ENCODE measurements at regions not wholly inside any gene's neighbourhood (a gene's known extent, or its start where the extent isn't known, plus 50 kb on each side); places are given as distances from the start of the nearest gene placed in this dataset.

DNA sequence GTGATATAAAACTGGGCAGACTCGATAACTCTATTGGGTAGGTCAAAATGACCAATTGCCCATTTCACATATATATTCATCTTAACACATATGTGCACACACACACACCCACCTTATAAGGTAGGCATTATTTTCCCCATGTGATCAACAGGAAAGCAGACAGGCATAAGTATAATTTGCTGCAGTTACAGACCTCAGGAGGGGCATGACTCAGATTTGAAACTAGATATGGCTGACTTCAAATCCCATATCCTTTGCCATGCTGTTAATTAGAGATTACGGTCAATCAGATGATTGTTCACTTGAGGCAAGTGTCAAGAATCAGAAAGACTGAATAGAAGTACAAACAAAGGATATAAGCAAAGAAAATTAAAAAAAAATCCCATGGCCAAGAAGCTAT, 910.6 kb downstream of the NTRK3 start:
- no peak for DNase-seq

DNA sequence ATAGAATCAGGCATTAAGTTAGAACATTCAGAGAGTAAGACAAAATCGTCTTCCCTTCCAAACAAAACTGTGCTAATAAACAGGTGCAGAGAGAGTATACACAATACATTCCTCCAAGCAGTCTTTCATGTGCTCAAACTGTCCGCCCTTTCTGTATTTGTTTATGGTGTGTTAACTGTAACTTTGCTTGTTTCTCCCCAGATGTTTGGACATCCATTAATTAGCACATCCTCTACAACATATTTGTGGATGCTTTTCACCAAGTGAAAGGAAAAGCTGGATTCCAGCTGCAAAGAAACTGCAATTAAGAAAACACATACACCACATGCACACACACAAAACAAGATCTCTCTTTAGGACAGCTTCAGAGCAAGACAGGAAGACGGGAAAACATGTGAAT, 912.6 kb downstream of the NTRK3 start:
- DNase-seq, result no peak

DNA sequence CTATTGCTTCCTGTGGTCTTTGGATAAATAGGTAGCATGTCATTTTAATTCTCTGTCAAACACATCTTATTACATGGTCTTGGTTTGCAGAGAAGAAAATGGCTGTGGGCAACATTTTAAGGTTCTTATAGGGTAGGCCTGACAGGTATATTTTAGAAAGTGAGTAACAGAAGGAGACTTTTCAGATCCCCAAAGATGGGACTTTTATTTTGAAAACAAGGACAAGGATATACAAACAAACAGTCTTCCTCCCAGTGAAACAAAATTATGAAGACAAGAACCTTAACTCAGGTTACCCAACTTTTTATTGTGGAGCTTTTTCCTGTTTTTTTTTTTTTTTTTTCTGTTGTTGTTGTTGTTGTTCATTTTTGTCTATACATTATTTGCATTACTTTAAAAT, 916.2 kb downstream of the NTRK3 start:
- DNase-seq, result no peak

DNA sequence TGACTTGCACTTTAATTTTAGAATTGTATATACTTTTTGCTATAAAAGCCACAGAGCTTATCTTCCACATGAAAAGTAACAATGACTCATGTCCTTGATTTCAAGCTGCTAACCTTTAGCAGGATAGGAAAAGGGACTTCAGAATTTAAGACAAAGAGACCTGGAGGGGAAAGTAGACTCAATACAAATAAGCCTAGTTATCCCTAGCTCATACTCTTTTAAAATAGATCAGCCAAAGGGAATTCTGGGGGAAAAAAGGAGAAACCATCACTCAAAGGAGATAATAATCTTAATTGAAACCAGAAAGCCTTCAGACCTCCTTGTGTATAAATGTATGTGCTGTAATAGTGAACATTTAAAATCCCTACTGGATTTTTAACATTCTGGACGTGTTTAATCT, 930.3 kb downstream of the NTRK3 start:
- DNase-seq, result no peak

DNA sequence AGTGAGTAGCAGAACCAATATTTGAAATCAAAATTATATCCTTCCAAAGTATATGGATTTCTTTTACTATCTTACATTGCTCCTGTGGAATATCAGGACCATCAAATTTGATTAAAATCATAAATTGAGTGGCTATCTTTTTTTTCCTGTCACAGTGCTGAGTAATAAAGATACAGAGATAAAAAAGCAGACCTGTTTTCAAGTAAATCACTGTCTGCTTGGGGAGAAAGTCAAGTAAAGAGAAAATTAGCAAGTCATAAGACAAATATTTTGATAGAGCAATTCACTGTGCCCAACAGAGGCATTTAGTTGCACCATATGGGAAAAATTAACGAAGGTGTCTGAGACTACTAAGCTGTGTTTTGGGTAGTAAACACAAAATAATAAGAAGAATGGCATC, 933.7 kb downstream of the NTRK3 start:
- no peak for DNase-seq

DNA sequence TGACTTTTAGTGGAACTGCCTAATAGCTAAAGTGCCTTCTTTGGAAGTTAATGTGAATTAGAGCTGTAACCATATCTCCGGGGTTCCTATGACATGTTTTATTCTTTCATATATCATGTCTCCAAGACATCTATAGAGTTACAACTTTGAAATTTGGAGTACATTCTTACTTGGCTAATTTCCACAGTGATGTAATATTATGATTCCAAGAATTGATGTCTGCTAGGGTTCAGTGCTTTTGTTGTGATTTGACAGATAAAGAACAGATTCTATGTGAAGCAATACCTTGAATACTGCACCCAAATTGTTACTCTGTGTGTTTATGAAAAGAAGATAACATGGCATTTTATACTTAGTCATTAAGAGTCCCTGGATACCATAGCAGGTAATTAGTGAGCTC, 934.3 kb downstream of the NTRK3 start:
- no peak for DNase-seq

DNA sequence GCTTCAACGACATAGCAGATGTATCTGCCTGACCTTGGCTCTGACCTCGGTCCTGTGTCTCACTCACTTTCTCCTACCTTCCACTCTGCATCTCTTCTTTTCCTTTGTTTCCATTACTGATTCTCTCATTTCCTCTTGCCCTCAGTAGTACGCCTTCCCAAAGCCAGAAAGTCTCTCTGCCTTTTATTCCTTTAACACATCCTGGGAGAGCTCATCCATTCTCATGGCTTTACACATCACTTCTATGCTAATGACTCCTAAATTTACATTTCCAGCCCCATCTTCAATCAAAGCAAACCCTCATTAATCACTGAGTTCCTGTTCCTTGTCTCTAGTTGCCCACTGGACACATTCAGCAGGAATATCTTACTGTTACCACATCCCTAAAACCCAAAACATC, 938.6 kb downstream of the NTRK3 start:
- no peak for DNase-seq

DNA sequence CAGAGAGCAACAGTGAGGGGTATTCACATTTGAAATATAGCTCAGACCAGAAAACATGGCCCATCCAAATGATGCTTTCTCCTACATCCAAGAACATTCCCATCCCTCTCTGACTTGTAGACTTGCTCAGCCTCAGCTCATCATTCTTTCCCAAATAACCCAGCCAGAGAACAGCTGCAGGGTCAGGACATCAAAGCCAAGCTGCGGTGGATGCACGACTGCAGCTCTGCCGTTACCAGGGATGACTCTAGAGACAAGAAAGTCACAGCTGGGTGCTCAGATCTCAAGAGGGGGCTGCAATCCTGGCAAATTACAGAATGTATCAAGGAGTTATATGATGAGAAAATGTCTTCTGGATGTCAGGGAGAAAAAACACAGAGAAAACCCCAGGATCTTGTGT, 944.3 kb downstream of the NTRK3 start:
- DNase-seq, result no peak

DNA sequence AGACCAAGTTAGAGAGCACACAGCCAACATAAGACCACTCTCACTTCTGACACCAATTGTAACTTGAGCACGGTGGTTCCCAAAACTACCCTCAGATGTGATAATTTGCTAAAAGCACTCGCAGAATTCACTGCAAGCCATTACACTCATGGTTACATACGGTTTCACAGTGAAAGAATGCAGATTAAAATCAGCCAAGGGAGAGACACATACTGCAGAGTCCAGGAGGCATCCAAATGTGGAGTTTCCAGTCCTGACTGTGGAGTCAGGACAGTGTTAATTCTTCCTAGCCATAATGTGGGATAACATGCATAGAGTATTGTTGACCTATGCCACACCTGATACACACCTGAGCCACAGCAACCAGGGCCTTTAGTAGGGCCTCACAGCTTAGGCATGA, 956.4 kb downstream of the NTRK3 start:
- DNase-seq, result no peak

DNA sequence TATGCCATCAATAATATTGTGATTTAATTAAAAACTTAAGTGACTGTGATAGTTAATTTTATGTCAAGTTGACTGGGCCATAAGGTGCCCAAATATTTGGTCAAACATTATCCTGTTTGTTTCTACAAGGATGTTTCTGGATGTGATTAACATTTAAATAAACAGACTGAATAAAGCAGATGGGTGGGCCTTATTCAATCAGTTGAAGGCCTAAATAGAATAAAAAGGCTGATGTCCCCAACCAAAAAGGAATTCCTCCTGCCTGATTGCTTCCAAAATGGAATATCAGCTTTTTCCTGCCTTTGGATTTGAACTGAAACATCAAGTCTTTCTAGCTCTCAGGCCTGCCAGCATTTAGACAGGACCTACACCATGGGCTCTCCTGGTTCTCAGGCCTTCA, 961.7 kb downstream of the NTRK3 start:
- DNase-seq, result no peak

DNA sequence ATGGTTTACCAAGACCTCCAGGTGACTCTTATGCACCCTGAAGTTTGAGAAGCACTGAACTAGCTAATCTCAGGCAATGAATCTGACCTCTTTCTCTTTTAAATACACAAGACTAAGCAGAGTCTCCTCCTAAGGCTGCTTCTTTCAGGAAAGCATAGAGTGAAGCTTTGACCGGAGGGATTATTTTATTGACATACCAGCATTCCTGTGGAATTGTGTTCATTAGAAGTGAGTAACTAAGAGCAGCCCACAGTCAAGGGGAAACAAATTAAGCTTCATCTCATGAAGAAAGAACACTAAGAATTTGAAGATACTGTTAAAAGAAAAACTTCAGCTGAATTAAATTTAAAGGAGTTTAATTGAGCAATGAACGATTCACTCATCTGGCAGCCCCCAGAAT, 963.5 kb downstream of the NTRK3 start:
- no peak for DNase-seq

DNA sequence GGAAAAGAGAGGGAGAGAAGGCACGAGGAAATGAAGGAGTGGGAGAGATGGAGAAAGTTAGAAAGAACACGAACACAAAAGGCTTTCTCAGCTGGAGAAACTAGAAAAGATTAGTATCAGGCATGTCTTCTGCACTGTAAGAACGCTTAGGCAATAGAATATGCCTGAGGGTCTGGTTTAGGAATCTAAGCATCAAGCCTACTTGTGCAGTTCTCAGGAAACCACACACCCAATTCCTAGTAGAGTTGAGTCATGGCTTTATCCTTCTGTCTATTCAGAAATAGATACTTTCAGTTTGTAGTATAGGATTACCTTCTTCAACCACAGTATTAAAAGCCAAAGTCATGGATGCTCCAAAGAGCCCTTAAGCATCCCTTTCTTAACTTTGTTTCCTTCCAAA, 969.4 kb downstream of the NTRK3 start:
- no peak for DNase-seq

DNA sequence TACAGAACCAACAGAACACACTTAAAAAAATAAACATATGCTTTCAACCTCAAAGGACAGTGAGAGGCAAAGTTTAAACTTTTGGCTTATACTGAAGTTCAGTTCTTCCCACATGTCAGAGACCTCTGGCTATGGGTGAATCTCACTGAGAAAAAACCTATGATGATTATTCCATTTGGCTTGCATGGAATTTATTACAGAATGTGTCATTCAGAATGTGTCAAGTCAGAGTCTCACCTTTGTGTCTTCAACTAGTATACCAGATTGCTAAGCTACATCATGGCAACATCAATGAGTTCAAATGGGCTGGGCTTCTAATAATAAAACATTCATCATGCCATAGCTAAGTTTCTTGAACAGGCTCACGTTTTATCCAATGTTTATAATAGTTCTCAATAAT, 987.0 kb downstream of the NTRK3 start:
- no peak for DNase-seq

DNA sequence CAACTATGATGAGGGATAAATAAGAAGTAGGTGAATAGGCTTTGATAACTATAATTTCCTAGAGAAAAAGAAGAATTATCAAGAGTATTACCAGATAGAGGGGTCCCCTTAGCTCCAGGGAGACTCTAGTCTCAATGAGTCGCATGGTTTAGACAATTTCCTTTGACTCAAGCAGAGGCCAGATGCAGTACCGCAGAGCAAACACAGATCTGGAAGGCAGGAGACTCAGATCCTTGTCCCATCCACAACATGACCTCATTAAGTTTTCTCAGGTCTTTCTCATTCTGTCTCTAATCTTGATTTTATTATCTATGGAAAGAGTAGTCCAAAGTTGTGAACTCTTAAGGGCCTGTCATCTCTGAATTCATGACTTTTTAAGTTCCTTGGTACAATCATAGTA, 987.9 kb downstream of the NTRK3 start:
- DNase-seq, result no peak

DNA sequence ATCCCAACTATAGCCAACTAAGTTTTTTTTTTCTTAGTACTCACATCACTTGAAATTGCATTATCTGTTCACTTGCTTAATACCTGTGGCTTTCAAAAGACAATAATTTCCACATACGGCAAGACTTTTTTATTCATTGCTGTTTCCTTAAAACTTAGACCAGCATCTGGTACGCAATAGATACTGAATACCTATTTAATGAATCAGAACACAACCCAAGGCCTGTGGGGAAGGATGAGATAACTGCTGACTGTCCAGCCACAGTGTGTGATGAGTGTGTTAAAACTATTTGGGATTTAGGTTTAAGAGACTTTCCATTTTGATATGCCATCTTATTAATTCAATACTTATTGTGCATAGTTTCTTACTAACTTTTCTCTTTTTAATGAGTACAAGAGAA, 988.7 kb downstream of the NTRK3 start:
- no peak for DNase-seq

DNA sequence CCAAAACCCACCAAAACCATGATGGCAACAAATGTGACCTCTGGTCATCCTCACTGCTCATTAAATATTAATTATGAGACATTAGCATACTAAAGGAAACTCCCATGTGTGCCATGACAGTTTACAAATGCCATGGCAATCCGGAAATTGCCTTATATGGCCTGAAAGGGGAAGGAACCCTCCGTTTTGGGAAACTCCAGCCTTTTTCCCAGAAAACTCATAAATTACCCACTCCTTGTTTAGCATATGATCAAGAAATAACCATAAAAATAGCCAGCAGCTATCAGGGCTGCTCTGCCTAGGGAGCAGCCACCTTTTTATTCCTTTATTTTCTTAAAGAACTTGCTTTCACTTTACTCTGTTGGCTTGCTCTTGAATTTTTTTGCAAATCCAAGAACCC, 992.7 kb downstream of the NTRK3 start:
- DNase-seq, result no peak

DNA sequence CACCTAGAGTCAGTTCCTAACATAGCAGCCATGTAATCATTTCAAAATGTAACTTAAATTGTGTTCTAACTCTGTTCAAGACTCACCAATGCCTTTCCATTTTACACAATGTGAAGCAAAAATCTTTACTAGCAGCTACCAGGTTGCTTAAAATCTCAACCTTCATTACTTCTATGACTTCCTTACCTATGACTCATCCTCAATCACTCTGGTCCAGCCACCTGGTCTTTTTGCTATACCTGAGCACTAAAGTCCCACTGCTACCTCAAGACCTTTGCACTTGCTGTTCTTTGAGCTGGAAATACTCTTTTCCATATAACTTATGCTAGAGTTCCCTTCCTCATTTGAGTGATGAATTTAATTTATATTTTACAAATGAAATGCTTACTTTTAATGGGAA, 993.2 kb downstream of the NTRK3 start:
- no peak for DNase-seq

DNA sequence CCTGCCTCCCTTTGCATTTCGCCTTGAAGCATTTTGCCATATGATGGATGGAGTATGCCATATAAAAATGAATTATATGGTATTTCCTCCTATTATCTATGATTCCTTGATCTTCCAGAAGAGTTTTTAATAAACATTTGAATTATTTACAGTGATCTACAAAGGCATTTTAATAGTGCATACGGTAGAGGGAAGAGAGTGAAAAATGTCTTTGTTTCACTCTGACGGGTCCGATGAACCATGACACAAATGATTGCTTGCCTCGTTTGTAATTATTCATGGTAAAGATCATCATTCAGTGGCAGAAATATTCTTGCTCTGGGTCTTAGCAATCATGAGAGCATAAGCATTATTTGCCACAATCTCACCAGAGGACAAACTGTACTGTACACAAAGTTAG, 1010.9 kb downstream of the NTRK3 start:
- DNase-seq, result no peak

DNA sequence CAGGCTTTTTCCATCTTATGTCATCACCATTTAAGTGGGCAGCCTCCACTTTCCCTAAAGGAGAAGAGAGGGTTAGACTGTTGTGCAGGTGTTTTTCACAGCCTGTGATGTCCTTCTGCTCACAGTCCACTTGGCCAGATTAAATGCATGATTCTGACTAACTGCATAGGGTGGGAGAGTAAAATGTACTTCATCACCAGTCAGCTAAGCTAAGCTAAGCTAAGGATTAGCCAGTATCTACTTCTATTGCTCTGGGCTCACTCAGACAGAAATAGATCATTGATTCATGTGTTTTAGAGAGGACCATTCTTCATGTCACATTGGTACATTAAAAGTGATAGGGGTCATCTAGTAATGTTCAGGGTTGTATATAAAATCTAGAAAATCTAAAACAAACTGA, 1013.1 kb downstream of the NTRK3 start:
- no peak for DNase-seq

DNA sequence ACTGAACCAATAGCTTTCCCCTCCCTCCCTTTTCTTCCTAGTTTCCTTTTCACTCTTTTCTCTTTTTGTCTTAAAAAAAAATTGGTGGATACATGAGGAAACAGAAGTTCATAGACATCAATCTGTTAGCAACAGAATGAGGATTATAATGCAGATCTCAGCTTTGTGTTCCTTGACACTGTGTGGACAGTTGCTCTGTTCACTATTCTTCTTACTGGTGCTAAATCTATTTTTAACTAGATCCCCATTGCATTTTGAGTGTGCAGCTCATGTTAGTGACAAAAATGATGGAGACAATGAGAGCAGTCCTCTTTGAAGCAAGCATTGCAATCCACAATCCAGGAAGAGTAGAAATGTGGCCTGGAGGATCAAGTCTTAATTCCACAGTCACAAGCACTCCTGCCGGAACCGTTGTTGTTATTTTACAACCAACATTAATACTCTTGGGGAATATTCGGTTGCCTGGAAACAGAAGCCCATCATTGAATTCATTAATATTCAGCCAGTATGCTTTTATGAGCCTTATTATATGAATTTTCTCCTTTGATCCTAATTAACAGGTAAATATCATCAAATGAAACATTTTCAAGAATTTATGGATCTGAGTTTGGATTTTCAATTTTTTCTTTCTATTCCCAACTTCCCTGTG, 1016.8 kb downstream of the NTRK3 start:
- DNase-seq, result no peak

DNA sequence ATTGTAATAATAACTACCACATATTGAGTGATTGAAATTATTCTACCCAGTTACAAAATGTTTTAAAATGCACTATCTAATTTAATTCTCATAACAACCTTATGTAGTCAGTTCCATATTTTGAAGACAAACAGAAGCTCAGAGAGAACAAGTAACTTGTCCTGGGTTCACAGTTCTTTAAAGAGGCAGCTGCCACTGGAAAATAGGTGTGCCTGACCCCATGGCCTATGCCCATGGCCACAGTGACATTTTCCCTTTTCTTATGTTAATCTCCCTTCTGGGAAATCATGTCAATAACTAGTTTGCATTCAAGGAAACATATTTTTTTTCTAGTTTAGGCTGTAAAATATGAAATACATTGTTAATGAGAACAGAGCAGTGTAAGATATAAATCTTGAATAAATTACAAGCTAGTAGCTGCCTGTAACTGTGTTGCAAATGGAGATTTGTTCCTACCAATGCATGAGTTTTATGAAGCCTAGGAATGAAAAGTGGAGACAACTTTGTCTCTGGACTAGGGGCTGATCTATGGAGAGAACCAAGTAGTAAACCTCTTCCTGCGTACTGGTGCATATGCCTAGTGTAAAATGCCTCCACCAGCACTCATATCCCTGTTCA, 1018.0 kb downstream of the NTRK3 start:
- no peak for DNase-seq

DNA sequence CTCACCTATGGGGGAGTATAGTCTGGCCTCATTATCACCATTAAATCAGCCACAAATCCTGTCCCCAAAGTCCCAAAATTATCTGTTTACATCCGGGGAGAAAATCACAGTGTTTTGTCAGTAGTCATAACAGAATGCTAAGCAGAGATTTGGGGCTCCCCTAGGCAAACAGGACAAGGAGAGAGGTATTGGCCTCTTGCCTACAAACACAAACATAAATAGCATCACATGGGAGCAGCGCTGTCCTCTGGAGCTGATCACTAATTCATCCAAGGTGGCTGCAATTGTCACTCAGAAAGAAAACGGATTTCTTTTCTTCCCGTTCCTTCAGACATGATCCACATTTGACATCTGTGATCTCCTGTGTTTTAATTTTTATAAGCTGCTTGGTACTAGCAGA, 1028.1 kb downstream of the NTRK3 start:
- DNase-seq, result no peak

DNA sequence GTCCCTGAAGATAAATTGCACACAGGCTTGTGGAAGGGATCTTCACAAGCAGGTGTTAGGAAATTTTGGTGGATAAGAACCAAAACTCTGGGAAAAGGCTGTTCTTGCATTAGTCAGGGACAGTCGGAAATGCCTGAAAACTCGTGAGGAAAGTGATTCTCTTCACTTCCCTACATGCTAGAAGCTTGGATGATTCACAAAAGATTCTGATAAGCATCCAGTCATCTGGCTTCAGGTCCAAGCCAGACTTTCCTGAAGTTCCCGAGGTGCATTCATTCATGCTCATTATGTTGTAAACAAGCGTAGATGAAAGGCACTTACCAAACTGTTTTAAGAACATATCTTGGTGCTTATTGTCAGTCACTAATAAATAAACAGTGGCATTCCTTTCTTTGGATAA, 1028.7 kb downstream of the NTRK3 start:
- no peak for DNase-seq

DNA sequence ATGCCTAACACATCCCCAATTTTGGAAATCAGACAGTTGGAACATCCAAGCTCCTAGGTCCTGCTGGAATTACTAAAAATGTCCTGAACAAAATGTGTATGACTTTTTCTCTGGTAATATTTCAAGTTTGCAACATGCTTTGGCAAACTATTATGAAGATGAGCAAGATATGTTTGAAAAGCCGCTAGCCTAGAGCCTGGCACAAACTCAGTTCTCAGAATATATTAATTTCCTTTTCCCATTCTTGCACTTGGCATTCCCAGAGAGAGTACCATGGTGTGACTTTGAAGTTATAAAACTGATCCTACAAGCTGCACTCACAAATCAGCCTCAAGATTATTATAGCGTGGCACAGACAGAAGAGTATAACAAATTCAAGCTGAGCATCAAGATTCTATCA, 1031.1 kb downstream of the NTRK3 start:
- DNase-seq, result no peak

DNA sequence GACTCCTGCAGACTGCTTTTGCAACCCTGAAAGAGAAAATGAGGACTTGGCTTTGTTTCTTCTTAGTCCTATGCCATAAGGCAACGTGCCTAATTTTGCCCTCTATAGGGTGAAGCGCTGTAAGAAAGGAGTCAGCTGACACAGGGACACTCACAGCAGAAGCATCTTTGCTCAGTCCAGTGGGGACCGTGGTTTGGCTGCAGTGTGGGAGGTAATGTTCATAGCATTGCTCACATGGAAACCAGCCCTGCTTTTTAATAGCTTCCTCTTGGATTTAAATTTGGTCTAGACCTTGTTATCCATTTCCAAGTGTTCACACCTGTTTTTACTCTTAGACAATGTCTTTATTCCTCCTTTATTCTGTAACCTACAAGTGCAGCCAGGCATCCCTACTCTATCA, 1032.1 kb downstream of the NTRK3 start:
- DNase-seq, result no peak
